Choroid plexus epithelial cell (primary cell): ENCODE measurements at regions not wholly inside any gene's neighbourhood (a gene's known extent, or its start where the extent isn't known, plus 50 kb on each side); places are given as distances from the start of the nearest gene placed in this dataset.

Experiments
- DNase-seq: peaks from one replicate; pipeline ENCODE4 v3.0.0-alpha.2; 2010; ENCODE audit warnings: low read depth
- H3K4me3 ChIP-seq: 2 replicates; pipeline ENCODE4 v1.5.1; 2011; ENCODE audit warnings: low read depth, mild to moderate bottlenecking, control low read depth, low read length, moderate library complexity
- TF ChIP-seq, protein P1 (sequence below): conservative IDR thresholded peaks from 2 replicates; pipeline ENCODE4 v1.5.1; 2011; ENCODE audit warnings: low read depth, mild to moderate bottlenecking, control low read depth, inconsistent platforms, low read length, moderate library complexity

DNA sequence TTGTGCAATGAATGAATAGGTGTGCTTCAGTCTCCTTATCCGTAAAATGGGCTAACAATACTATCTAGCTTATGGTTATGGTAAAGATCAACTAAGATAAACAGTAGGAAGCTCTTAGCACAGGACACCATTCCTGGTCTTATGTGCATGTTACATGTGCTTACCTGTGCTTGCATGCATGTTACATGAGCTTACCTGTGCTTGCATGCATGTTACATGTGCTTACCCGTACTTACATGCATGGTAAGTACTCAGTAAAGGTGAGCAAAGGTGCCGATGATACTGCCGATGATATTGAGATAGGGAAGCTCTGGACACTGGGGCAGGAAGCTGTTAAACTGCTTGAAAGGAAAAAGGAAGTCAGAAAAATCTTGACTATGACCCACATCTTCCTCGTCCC lies 211.0 kb upstream of the USP24 start:
- no peak overlapping the region for H3K4me3 ChIP-seq
- TF ChIP-seq, protein P1, sequence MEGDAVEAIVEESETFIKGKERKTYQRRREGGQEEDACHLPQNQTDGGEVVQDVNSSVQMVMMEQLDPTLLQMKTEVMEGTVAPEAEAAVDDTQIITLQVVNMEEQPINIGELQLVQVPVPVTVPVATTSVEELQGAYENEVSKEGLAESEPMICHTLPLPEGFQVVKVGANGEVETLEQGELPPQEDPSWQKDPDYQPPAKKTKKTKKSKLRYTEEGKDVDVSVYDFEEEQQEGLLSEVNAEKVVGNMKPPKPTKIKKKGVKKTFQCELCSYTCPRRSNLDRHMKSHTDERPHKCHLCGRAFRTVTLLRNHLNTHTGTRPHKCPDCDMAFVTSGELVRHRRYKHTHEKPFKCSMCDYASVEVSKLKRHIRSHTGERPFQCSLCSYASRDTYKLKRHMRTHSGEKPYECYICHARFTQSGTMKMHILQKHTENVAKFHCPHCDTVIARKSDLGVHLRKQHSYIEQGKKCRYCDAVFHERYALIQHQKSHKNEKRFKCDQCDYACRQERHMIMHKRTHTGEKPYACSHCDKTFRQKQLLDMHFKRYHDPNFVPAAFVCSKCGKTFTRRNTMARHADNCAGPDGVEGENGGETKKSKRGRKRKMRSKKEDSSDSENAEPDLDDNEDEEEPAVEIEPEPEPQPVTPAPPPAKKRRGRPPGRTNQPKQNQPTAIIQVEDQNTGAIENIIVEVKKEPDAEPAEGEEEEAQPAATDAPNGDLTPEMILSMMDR: no peak
- DNase-seq: no peak

DNA sequence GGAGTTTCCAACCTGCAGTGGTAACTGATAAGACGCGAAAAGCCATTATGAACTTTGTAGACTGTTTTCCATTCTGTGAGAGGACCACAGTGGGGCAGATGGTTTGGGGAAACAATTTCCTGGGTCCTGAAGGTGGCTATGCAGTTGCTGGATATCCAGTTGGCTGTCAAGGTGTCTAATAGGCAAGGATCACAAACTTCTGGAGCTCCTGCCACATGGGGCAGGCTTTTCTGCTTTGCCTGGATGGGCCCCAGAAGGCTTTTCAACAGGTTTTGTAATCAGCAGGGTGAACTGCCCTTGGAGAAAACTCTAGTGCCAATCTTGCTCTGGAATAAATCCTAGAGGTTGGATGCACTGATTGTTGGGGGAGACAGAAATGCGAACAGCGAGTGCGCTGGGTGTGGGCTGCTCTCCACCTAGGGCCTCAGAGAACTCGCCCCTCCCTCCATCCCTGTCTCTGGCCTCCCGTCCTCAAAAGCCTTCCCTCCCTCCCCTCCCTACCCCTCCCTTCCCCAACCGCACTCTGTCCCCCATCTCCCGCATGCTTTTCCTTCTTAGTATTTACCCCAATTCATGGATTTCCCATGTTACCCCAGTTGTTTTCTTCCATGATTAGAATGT lies 210.3 kb upstream of the USP24 start:
- TF ChIP-seq, protein P1: peak; percentile 22
- no peak for DNase-seq
- H3K4me3 ChIP-seq: no peak overlapping the region

DNA sequence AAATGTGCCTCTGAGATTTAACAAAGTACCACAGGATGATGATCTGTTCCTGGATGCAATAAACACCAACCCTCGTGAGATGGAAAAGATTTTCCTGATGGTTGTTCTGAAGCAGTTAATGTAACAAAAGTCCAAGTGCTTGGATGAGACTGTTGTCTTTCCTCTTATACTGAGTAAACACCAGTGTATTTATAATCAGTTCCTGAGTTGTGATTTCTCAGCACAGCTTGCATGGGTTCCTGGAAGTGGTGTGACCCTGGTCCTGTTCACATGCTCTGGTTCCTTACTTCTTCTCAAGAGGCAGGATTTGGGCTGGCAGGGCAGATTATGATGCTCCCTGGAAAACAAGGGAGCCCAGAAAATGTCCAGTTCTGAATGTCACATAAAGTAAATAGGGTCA lies 208.2 kb upstream of the USP24 start:
- no peak overlapping the region for H3K4me3 ChIP-seq
- DNase-seq: no peak
- TF ChIP-seq, protein P1: no peak

DNA sequence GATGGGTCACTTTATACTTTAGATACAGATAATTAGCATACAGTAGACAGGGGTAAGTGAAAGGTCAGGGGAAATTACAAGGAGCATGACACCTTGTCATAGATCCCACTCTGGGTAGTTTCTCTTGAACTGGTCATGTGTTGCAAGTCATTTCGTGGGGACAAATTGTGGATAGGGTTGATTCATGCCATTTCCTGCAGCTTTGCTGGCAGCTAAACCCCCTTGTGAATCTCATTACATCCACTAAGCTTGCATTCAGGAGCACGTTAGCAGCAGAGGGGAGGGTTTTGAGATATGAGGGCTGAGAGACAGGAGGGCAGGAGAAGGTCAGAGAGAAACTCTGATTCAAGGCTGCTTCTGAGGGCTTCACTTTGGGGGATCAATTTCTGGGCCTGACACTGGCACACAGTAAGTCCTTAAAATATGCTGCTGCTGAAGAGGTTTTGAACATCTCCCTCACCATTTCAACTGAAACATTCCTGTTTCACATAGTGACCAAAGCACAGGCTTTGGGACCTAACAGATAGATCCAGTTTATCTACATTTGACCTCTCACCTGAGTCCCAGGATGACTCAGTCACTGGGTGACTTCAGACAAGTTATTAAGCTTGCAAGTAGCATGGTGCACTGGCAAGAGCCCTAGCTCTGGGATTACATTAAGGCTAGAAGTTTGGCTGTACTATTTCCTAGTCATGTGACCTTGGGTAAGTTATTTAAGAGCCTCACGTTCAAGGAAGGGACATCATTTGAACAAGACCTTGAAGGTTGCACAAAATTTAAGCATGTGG lies 206.0 kb upstream of the USP24 start:
- DNase-seq: no peak
- TF ChIP-seq, protein P1: no peak
- no peak overlapping the region for H3K4me3 ChIP-seq

DNA sequence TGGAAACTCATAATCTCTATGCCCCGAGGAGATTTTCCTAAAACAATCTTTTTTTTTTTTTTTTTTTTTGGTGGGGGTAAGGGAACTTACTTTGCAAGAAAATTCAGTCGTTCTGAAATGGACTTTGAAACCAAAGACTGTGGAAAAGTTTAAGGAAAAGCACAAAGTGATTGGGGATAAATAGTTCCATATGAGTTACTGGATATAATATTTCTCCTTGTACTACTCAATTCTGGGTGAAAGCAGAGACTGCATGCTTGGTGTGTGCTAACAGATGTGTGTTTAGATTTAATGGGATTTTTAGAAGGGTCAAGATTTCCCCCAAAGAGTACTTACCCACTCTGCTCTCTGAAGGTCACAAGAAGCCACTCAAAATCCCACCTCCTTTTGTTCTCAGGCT lies 204.9 kb upstream of the USP24 start:
- TF ChIP-seq, protein P1: no peak
- no peak overlapping the region for H3K4me3 ChIP-seq
- no peak for DNase-seq

DNA sequence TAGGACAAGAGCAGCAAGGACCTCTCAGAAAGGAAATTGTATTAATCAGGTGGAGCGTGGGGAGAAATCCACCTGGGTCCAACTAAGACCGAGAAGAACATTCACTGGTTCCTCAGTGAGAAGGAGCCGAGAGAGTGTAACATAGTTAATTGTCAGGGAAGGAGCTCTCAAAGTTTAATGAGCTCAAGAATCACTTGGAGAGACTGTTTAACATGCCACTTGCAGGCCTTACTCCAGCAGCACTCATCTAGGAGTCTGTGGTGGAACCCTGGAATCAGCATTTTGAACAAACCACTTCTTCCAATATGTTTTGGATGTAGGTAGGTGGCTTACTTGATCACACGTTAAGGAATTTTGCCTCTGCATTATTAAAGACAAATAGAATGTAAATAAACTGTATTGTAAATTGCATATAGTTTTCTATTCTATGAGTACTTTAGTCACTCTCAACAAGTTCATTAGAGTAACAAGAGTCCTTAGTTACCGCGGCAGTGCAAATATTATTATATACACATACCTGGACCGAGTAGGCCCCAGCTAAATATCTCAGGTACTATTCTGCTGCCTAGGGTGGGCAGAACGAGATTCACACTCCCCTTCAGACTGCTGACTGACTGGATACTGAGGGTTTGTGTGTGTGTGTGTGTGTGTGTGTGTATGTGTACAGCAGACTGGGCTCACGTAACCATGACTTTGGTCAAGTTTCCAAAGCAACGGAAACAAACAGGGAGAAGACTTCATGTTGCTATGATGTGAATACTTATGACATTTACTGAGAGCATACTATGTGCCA lies 203.2 kb upstream of the USP24 start:
- no peak for DNase-seq
- TF ChIP-seq, protein P1: no peak
- no peak overlapping the region for H3K4me3 ChIP-seq
